ENCODE measurements at regions not wholly inside any gene's neighbourhood (a gene's known extent, or its start where the extent isn't known, plus 50 kb on each side); places are given as distances from the start of the nearest gene placed in this dataset.

- no peak for DNase-seq
Measured at GRCh38 chr5:74073257-74073656, 447.3 kb downstream of the ARHGEF28 start.

GRCh38 chr5:74072646-74073045 is 446.6 kb downstream of the ARHGEF28 start:
- DNase-seq: no peak

- no peak for DNase-seq
Measured at GRCh38 chr5:74070766-74071165, 444.8 kb downstream of the ARHGEF28 start.

- DNase-seq: no peak
Measured at GRCh38 chr5:74069741-74070140, 443.7 kb downstream of the ARHGEF28 start.

GRCh38 chr5:74067748-74068541 is 441.9 kb downstream of the ARHGEF28 start:
- no peak for DNase-seq

- DNase-seq: no peak
Measured at GRCh38 chr5:74064911-74065310, 438.9 kb downstream of the ARHGEF28 start.

GRCh38 chr5:74064225-74064624 is 438.2 kb downstream of the ARHGEF28 start:
- no peak for DNase-seq

GRCh38 chr5:74063821-74064220 is 437.8 kb downstream of the ARHGEF28 start:
- no peak for DNase-seq

GRCh38 chr5:74063346-74063745 is 437.4 kb downstream of the ARHGEF28 start:
- DNase-seq: no peak

GRCh38 chr5:74061292-74061691 is 435.3 kb downstream of the ARHGEF28 start:
- no peak for DNase-seq

GRCh38 chr5:74059706-74060105 is 433.7 kb downstream of the ARHGEF28 start:
- DNase-seq: no peak

GRCh38 chr5:74056789-74057164 is 430.8 kb downstream of the ARHGEF28 start:
- no peak for DNase-seq

- no peak for DNase-seq
Measured at GRCh38 chr5:74056107-74056788, 430.3 kb downstream of the ARHGEF28 start.

- DNase-seq: no peak
Measured at GRCh38 chr5:74055486-74056106, 429.6 kb downstream of the ARHGEF28 start.

GRCh38 chr5:74054641-74055421 is 428.8 kb downstream of the ARHGEF28 start:
- no peak for DNase-seq

- DNase-seq: no peak
Measured at GRCh38 chr5:74054139-74054538, 428.1 kb downstream of the ARHGEF28 start.

GRCh38 chr5:74052441-74053221 is 426.6 kb downstream of the ARHGEF28 start:
- no peak for DNase-seq

GRCh38 chr5:74051076-74051475 is 425.1 kb downstream of the ARHGEF28 start:
- DNase-seq: no peak

GRCh38 chr5:74044936-74045335 is 418.9 kb downstream of the ARHGEF28 start:
- no peak for DNase-seq

- DNase-seq: no peak
Measured at GRCh38 chr5:74042959-74043358, 417.0 kb downstream of the ARHGEF28 start.

GRCh38 chr5:74042559-74042958 is 416.6 kb downstream of the ARHGEF28 start:
- no peak for DNase-seq

GRCh38 chr5:74041913-74042312 is 415.9 kb downstream of the ARHGEF28 start:
- no peak for DNase-seq
